HEK293 (cell line): ENCODE measurements at regions not wholly inside any gene's neighbourhood (a gene's known extent, or its start where the extent isn't known, plus 50 kb on each side); places are given as distances from the start of the nearest gene placed in this dataset.

Experiments
- KLF8 ChIP-seq: fragments of 450-650 bp; formaldehyde crosslinking; IDR thresholded peaks from 2 replicates; pipeline ENCODE4 v1.5.1; 2016; ENCODE audit warnings: missing biosample characterization, missing genetic modification characterization
- ZSCAN16 ChIP-seq: fragments of 450-650 bp; formaldehyde crosslinking; IDR thresholded peaks from 2 replicates; pipeline ENCODE4 v1.5.1; 2016; ENCODE audit warnings: missing biosample characterization, missing genetic modification characterization
- TF ChIP-seq, protein P1 (sequence below): fragments of 450-650 bp; formaldehyde crosslinking; IDR thresholded peaks from 2 replicates; pipeline ENCODE4; 2016; ENCODE audit warnings: missing biosample characterization, missing genetic modification characterization

- TF ChIP-seq, protein P1, sequence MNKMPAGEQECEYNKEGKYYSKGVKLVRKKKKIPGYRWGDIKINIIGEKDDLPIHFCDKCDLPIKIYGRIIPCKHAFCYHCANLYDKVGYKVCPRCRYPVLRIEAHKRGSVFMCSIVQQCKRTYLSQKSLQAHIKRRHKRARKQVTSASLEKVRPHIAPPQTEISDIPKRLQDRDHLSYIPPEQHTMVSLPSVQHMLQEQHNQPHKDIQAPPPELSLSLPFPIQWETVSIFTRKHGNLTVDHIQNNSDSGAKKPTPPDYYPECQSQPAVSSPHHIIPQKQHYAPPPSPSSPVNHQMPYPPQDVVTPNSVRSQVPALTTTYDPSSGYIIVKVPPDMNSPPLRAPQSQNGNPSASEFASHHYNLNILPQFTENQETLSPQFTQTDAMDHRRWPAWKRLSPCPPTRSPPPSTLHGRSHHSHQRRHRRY (tag by site-specific recombination), result no peak
- TF ChIP-seq ZSCAN16 (tag by site-specific recombination) (no peak), KLF8 (tag by site-specific recombination) (no peak)
Observed at GRCh38 chr1:212503714-212504113, 71.0 kb downstream of the NENF start.
